Psoas muscle (tissue), 7 donors: ENCODE measurements at regions not wholly inside any gene's neighbourhood (a gene's known extent, or its start where the extent isn't known, plus 50 kb on each side); places are given as distances from the start of the nearest gene placed in this dataset.

Source experiments
- ATAC-seq, 4 donors: fragments of 200-7000 bp; cut with Tn5 transposase; one replicate each; pipeline ENCODE4 v1.9.1; 2020; ENCODE audit warnings: moderate library complexity in 3 of 4, mild to moderate bottlenecking in 2 of 4
- DNase-seq, 2 donors: peaks; one replicate each; pipeline ENCODE4 v3.0.0-alpha.2; 2020
- H3K27ac ChIP-seq: fragments of 200-600 bp; one replicate; pipeline ENCODE4 v1.8.0; 2022
- H3K27me3 ChIP-seq, 3 donors: fragments of 200-600 bp in 1 of 3; one replicate each; pipeline versions ENCODE4 v1.6.1 to v1.8.0; 2013 to 2022; ENCODE audit warnings: low read length in 2 of 3, mild to moderate bottlenecking in 2 of 3, moderate library complexity in 1 of 3; ENCODE audit not compliant: insufficient read depth in 3 of 3
- H3K36me3 ChIP-seq, 2 donors: fragments of 200-600 bp in 1 of 2; one replicate each; pipeline versions ENCODE4 v1.6.1 to v1.8.0; 2013 to 2022; ENCODE audit warnings: low read depth in 1 of 2, mild to moderate bottlenecking in 1 of 2, moderate library complexity in 1 of 2; ENCODE audit not compliant: insufficient read depth in 1 of 2
- H3K4me1 ChIP-seq: fragments of 200-600 bp; one replicate; pipeline ENCODE4 v1.8.0; 2022
- H3K4me3 ChIP-seq: fragments of 200-600 bp; one replicate; pipeline ENCODE4 v1.8.0; 2022; ENCODE audit warnings: mild to moderate bottlenecking
- H3K9me3 ChIP-seq: fragments of 200-600 bp; one replicate; pipeline ENCODE4 v1.8.0; 2022
- WGBS, 3 donors: extraction: QIAGEN DNeasy Blood & Tissue Kit; methylation state at CpG; one replicate each; pipeline versions ENCODE4 v1.1.6 to v1.1.7; 2013; 5-methylcytosine and 5-hydroxymethylcytosine counted together
- intact Hi-C, 2 donors: fragments of 100-400 bp; cut with DNase I; formaldehyde crosslinking; loops; one replicate each; pipeline versions ENCODE4 v1.11.0 to v1.14.2; 2022
- TF ChIP-seq, protein P1 (sequence below): fragments of 200-600 bp; IDR thresholded peaks from one replicate; pipeline ENCODE4 v1.8.0; 2022; ENCODE audit warnings: antibody characterized with exemption
- donor health status: healthy with polysubstance abuse.
- donor health status: DM: no; HTN: no; CAD: no; lungs with moderate emphysema.
- donor health status: Bipolar disorder and iron deficiency.
- donor health status: healthy.
- donor health status: DM: yes; HTN: yes; CAD: no.
- donor health status: DM: no; HTN: no; CAD: no.
- donor health status: DM: yes; HTN: yes; CAD: no.

DNA sequence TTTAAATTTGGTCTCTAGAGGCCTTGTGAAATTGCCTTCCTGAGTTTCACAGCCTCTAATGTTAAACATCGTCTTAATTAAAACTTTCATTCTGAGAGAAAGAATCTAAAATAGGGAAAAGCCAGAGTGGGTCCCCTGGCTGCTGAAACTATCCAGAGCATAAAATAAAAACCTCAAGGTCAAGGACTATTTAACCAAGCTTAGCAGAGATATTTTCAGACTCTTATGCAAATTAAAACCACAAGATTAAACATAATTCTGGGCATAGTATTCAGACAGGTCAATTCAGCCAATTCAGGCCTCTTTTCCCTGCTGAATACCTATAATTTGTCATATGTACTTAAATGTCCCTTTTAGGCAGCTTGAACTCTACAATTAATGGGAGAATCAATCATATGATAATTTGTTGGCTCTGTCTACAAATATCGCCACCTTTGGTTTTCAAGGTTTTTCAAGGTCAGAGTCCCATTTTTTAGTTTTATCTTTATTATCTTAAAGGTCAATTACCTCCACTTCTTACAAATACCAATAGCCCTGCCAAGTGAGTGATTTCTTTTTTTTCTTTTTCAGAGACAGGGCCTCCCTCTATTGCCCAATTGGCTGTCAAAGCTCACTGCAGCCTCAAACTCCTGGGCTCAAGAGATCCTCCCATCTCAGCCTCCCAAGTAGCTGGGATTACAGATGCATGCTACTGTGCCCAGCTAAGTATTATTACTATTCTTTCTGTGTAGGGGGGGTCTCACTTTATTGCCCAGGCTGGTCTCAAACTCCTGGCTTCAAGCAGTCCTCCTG lies 257.1 kb downstream of the PHLDA1 start:
- no peaks in the 10 kb centered on the region for H3K36me3 ChIP-seq
- H3K27ac ChIP-seq, result no peak overlapping the region
- no peaks in the 10 kb centered on the region for H3K9me3 ChIP-seq
- H3K4me1 ChIP-seq, result no peaks in the 10 kb centered on the region
- intact Hi-C loops, result no loop called here
- DNase-seq (no peak), ATAC-seq (no peak)
- H3K4me3 ChIP-seq, result no peak overlapping the region
- TF ChIP-seq, protein P1, sequence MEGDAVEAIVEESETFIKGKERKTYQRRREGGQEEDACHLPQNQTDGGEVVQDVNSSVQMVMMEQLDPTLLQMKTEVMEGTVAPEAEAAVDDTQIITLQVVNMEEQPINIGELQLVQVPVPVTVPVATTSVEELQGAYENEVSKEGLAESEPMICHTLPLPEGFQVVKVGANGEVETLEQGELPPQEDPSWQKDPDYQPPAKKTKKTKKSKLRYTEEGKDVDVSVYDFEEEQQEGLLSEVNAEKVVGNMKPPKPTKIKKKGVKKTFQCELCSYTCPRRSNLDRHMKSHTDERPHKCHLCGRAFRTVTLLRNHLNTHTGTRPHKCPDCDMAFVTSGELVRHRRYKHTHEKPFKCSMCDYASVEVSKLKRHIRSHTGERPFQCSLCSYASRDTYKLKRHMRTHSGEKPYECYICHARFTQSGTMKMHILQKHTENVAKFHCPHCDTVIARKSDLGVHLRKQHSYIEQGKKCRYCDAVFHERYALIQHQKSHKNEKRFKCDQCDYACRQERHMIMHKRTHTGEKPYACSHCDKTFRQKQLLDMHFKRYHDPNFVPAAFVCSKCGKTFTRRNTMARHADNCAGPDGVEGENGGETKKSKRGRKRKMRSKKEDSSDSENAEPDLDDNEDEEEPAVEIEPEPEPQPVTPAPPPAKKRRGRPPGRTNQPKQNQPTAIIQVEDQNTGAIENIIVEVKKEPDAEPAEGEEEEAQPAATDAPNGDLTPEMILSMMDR, result no peak
- WGBS, 3 donors, result 79 to 92% (median 85%) methylated on average over 2 of the region's 2 CpGs
- no peaks in the 10 kb centered on the region for H3K27me3 ChIP-seq

DNA sequence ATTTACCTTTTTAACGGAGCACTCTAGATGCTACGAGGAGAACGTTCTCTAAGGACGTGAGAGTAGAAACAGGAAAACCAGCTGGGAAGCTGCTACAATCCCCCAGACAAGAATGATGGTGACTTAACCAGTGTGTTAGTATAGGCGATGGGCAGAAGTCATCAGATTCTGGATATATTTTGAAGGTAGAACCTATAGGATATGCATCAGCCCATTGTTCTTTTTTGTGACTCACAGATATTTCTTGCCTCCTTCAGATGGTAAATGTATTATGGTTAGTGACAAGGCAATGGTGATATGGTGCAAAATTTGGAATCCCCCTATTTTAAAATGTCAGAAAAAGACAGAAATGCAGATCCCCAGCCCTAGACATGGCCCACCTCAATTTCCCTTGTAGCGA lies 258.2 kb downstream of the PHLDA1 start:
- ATAC-seq (no peak), DNase-seq (no peak)
- intact Hi-C loops, result no loop called here
- no peaks in the 10 kb centered on the region for H3K9me3 ChIP-seq
- H3K4me3 ChIP-seq, result no peak overlapping the region
- TF ChIP-seq, protein P1, result no peak
- no peak overlapping the region for H3K27ac ChIP-seq
- no peaks in the 10 kb centered on the region for H3K36me3 ChIP-seq
- H3K27me3 ChIP-seq, result no peaks in the 10 kb centered on the region
- 86 to 94% (median 90%) methylated on average over 6 of the region's 6 CpGs for WGBS, 3 donors
- no peaks in the 10 kb centered on the region for H3K4me1 ChIP-seq

DNA sequence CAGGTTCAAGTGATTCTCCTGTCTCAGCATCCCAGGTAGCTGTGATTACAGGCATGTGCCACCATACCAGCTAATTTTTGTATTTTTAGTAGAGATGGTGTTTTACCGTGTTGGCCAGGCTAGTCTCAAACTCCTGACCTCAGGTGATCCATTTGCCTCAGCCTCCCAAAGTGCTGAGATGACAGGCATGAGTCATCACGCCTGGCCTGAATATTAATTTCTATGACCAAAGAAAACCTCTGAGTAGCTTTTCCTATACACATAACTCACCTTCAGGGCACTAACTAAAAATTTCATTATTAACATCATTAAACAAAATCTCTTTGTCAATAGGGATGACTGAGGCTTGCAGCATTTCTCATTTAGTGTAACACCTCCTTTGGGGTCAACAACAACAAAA lies 259.6 kb upstream of the KRR1 start:
- 91 to 98% (median 95%) methylated on average over 2 of the region's 2 CpGs for WGBS, 3 donors
- Histone ChIP-seq H3K4me1 (no peaks in the 10 kb centered on the region), H3K9me3 (no peaks in the 10 kb centered on the region), H3K36me3 (no peaks in the 10 kb centered on the region), H3K4me3 (no peak overlapping the region), H3K27ac (no peak overlapping the region), H3K27me3 (no peaks in the 10 kb centered on the region)
- DNase-seq (no peak), ATAC-seq (no peak)
- intact Hi-C loops, result no loop called here
- TF ChIP-seq, protein P1, result no peak

- Histone ChIP-seq H3K27me3 (no peaks in the 10 kb centered on the region), H3K4me1 (no peaks in the 10 kb centered on the region), H3K4me3 (no peak overlapping the region), H3K36me3 (no peaks in the 10 kb centered on the region), H3K9me3 (no peaks in the 10 kb centered on the region), H3K27ac (no peak overlapping the region)
- 58 to 60% (median 59%) methylated on average over 2 of the region's 2 CpGs for WGBS, 3 donors
- DNase-seq (no peak), ATAC-seq (no peak)
- intact Hi-C loops, result no loop called here
- TF ChIP-seq, protein P1, result no peak
Measured at GRCh38 chr12:75767957-75768356, 256.5 kb upstream of the KRR1 start.
